ENCODE measurements at regions not wholly inside any gene's neighbourhood (a gene's known extent, or its start where the extent isn't known, plus 50 kb on each side); places are given as distances from the start of the nearest gene placed in this dataset.

DNA sequence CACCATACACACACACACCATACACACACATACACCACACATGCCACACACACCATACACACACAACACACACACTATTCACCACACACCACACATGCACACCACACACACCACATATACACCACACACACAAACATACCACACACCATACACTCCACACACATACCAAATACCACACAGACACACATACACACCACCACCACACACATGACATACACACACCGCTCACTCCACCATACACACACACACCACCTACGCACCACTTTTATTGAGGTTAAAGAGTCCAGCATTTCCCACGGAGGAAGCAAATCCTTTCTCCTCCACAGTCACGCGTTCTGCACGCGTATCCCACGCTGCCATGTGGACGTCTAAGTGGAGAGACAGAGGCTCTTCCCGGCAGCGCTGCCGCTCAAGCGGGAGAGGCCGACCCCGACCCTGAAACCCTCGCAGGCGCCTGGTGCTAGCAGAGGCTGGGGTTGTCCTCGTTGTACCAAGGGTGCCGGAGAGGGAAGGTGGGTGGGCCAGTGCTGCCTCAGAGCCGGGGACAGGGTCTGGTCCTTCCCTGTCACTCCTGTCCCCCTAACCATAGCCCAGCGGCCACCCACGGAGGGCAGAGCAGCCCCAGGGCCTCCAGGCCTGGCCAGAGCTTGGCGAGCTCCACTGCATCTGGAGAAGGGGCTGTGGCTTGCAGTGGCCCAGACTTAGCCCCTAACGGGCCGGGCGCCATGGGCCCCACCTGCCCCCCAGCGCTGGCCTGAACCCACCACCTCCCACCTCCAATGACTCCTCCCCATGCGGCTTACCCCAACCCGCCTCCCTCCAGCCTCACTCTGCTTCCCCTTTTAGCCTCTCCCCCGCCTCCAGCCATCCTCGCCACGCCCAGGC, 1495.0 kb downstream of the BRD1 start:
- no peak for DNase-seq
- WGBS, 4 donors = 78 to 82% (median 80%) methylated on average over 23 to 32 of the region's 32 CpGs
- no peaks in the 10 kb centered on the region for H3K36me3 ChIP-seq (replicated peaks in 1 of 2)
- H3K27ac ChIP-seq = no peak overlapping the region
- no peaks in the 10 kb centered on the region for H3K9me3 ChIP-seq (replicated peaks in 1 of 3)
- intact Hi-C loops (cut with DNase I) = no loop called here
- H3K4me1 ChIP-seq (replicated peaks in 1 of 2) = no peaks in the 10 kb centered on the region
- H3K27me3 ChIP-seq = peaks cover 6% of the 10 kb centered on the region
- H3K4me3 ChIP-seq = no peak overlapping the region
- TF ChIP-seq POLR2A (IDR thresholded peaks at IDR 0.05) = no peak
- TF ChIP-seq, protein P1, sequence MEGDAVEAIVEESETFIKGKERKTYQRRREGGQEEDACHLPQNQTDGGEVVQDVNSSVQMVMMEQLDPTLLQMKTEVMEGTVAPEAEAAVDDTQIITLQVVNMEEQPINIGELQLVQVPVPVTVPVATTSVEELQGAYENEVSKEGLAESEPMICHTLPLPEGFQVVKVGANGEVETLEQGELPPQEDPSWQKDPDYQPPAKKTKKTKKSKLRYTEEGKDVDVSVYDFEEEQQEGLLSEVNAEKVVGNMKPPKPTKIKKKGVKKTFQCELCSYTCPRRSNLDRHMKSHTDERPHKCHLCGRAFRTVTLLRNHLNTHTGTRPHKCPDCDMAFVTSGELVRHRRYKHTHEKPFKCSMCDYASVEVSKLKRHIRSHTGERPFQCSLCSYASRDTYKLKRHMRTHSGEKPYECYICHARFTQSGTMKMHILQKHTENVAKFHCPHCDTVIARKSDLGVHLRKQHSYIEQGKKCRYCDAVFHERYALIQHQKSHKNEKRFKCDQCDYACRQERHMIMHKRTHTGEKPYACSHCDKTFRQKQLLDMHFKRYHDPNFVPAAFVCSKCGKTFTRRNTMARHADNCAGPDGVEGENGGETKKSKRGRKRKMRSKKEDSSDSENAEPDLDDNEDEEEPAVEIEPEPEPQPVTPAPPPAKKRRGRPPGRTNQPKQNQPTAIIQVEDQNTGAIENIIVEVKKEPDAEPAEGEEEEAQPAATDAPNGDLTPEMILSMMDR (IDR thresholded peaks at IDR 0.05) = no peak

DNA sequence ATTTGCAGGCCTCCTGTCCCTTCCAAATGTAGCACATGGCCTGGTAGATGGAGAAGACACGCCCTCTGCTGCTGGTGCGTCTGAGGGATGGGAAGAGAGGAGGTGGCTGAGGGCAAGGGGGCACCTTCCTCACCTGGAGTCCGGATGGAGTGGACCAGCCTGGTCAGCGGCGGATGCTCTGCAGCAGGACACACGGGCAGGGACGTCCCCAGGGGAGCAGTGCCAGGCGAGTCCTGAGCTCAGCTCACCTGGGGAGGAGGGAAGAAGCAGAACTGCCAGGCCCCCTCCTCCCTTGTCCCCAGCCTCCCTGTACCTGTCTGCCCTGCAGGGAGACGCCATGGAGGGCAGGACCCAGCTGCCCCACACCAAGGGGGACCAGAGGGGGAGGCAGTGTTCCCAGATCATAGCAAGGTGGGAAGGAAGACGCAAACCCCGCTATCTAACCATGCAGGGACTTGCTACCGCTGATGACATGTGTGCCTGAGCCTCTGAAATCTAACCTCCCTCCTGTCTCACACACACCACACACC, 1495.9 kb downstream of the BRD1 start:
- no peak for TF ChIP-seq POLR2A (IDR thresholded peaks at IDR 0.05)
- TF ChIP-seq, protein P1 (IDR thresholded peaks at IDR 0.05) = no peak
- H3K36me3 ChIP-seq (replicated peaks in 1 of 2) = no peaks in the 10 kb centered on the region
- peaks cover 4% of the 10 kb centered on the region for H3K27me3 ChIP-seq
- WGBS, 4 donors = 78 to 95% (median 84%) methylated on average over 6 to 12 of the region's 12 CpGs
- H3K4me3 ChIP-seq = no peak overlapping the region
- DNase-seq = no peak
- no peaks in the 10 kb centered on the region for H3K4me1 ChIP-seq (replicated peaks in 1 of 2)
- intact Hi-C loops (cut with DNase I) = no loop called here
- H3K27ac ChIP-seq = no peak overlapping the region
- no peaks in the 10 kb centered on the region for H3K9me3 ChIP-seq (replicated peaks in 1 of 3)

DNA sequence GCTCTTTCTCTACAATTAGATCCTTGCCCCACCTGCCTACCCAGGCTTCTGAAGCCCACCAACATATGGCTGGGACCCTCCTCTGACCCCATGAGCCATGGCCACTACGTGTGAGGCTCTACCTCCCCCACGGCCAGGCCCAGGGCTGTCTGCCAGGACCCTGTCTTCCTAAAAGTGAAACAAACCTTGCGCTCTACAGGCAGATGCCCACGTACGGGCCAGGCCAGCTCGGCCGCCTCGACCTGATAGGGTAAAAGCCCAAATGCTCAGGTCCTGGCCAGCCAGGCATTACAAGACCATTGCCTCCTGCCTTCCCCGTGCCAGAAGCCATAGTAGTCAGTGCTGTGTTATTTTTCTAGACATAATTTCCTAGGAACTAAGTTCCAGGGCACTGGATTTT, 1496.4 kb downstream of the BRD1 start:
- no peaks in the 10 kb centered on the region for H3K36me3 ChIP-seq (replicated peaks in 1 of 2)
- intact Hi-C loops (cut with DNase I) = no loop called here
- no peaks in the 10 kb centered on the region for H3K27me3 ChIP-seq
- WGBS, 4 donors = 86 to 92% (median 88%) methylated on average over 2 to 9 of the region's 9 CpGs
- no peak overlapping the region for H3K27ac ChIP-seq
- H3K9me3 ChIP-seq (replicated peaks in 1 of 3) = no peaks in the 10 kb centered on the region
- TF ChIP-seq, protein P1 (IDR thresholded peaks at IDR 0.05) = no peak
- TF ChIP-seq POLR2A (IDR thresholded peaks at IDR 0.05) = no peak
- DNase-seq = no peak
- no peak overlapping the region for H3K4me3 ChIP-seq
- H3K4me1 ChIP-seq (replicated peaks in 1 of 2) = no peaks in the 10 kb centered on the region

DNA sequence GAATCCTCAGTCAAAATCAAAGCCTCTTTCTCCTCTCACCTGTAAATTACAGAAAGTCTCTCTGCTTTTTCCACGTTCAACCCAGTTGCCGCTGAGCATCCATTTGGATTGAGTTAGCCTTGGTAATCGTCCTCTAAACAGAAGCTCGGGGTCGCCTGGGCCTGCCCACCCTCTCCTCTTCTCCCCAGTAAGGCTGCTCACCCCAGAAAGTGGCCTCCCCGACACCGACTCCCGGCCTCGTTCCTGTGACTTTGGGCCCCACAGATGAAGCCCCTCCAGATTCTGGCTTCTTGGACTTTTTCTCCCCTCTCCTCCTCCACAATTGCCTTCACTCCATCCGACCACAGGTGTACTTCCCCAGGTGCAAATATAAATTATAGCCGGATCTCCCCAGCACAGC, 1500.0 kb downstream of the BRD1 start:
- no peaks in the 10 kb centered on the region for H3K36me3 ChIP-seq (replicated peaks in 1 of 2)
- WGBS, 4 donors = 73 to 85% (median 82%) methylated on average over 9 to 11 of the region's 11 CpGs
- no peak overlapping the region for H3K4me3 ChIP-seq
- intact Hi-C loops (cut with DNase I) = no loop called here
- no peaks in the 10 kb centered on the region for H3K9me3 ChIP-seq (replicated peaks in 1 of 3)
- H3K27ac ChIP-seq = no peak overlapping the region
- no peak for TF ChIP-seq POLR2A (IDR thresholded peaks at IDR 0.05)
- TF ChIP-seq, protein P1 (IDR thresholded peaks at IDR 0.05) = no peak
- DNase-seq = no peak
- no peaks in the 10 kb centered on the region for H3K4me1 ChIP-seq (replicated peaks in 1 of 2)
- no peaks in the 10 kb centered on the region for H3K27me3 ChIP-seq

Data from adrenal gland (tissue), 9 donors.